Liver (tissue), 8 donors: ENCODE measurements at regions not wholly inside any gene's neighbourhood (a gene's known extent, or its start where the extent isn't known, plus 50 kb on each side); places are given as distances from the start of the nearest gene placed in this dataset.

ENCODE experiments used
- DNase-seq: peaks from one replicate; pipeline ENCODE4 v3.0.0-alpha.2; 2017; ENCODE audit warnings: low spot score
- H3K27ac ChIP-seq, 2 donors: one replicate each; pipeline ENCODE4 v1.7.0; 2013; ENCODE audit warnings: inconsistent platforms in 2 of 2, low read length in 2 of 2, control low read depth in 1 of 2, low read depth in 1 of 2, mild to moderate bottlenecking in 1 of 2
- H3K27me3 ChIP-seq, 4 donors: one replicate each; pipeline versions ENCODE4 v1.6.1 to v1.7.0; 2013; ENCODE audit warnings: low read length in 3 of 4, inconsistent platforms in 1 of 4, mild to moderate bottlenecking in 1 of 4, moderate library complexity in 1 of 4; ENCODE audit not compliant: control insufficient read depth in 4 of 4, insufficient read depth in 4 of 4
- H3K36me3 ChIP-seq, 4 donors: one replicate each; pipeline versions ENCODE4 v1.6.1 to v1.7.0; 2013; ENCODE audit warnings: low read length in 3 of 4, mild to moderate bottlenecking in 3 of 4, low read depth in 1 of 4, moderate library complexity in 1 of 4; ENCODE audit not compliant: control insufficient read depth in 4 of 4, insufficient read depth in 3 of 4
- H3K4me1 ChIP-seq, 4 donors: one replicate each; pipeline versions ENCODE4 v1.6.1 to v1.7.0; 2013; ENCODE audit warnings: low read length in 3 of 4, mild to moderate bottlenecking in 3 of 4, moderate library complexity in 1 of 4; ENCODE audit not compliant: control insufficient read depth in 4 of 4, insufficient read depth in 4 of 4
- H3K4me3 ChIP-seq, 3 donors: one replicate each; pipeline versions ENCODE4 v1.6.1 to v1.7.0; 2013; ENCODE audit warnings: low read length in 3 of 3, control low read depth in 1 of 3, low read depth in 1 of 3, mild to moderate bottlenecking in 1 of 3
- H3K9ac ChIP-seq, 2 donors: one replicate each; pipeline ENCODE4 v1.7.0; 2013; ENCODE audit warnings: low read length in 2 of 2, mild to moderate bottlenecking in 2 of 2, moderate library complexity in 2 of 2, control low read depth in 1 of 2, low read depth in 1 of 2
- H3K9me3 ChIP-seq, 4 donors: one replicate each; pipeline versions ENCODE4 v1.6.1 to v1.7.0; 2013; ENCODE audit warnings: low read length in 3 of 4; ENCODE audit not compliant: control insufficient read depth in 4 of 4
- ATF3 ChIP-seq: IDR thresholded peaks from 2 replicates; pipeline ENCODE4 v1.6.1; 2016; ENCODE audit warnings: antibody characterized with exemption
- CTCF ChIP-seq: fragments of 150-350 bp; IDR thresholded peaks from 2 replicates; pipeline ENCODE4 v1.5.1; 2017; ENCODE audit warnings: improper control_type of control experiment, low read depth, low read length; ENCODE audit not compliant: missing input control
- FOXA1 ChIP-seq: IDR thresholded peaks from 2 replicates; pipeline ENCODE4 v1.6.1; 2016; ENCODE audit warnings: antibody characterized with exemption
- FOXA2 ChIP-seq: IDR thresholded peaks from 2 replicates; pipeline ENCODE4 v1.6.1; 2016; ENCODE audit warnings: antibody characterized with exemption
- GABPA ChIP-seq, 2 donors: IDR thresholded peaks in 1 of 2; conservative IDR thresholded peaks in 1 of 2; 2 replicates each; pipeline ENCODE4 v1.6.1; 2016; ENCODE audit warnings: antibody characterized with exemption in 2 of 2, mild to moderate bottlenecking in 1 of 2, moderate library complexity in 1 of 2
- HNF4A ChIP-seq, 2 donors: conservative IDR thresholded peaks; 2 replicates each; pipeline ENCODE4 v1.6.1; 2016; ENCODE audit warnings: antibody characterized with exemption in 2 of 2, mild to moderate bottlenecking in 2 of 2
- HNF4G ChIP-seq: IDR thresholded peaks from 2 replicates; pipeline ENCODE4 v1.6.1; 2016; ENCODE audit warnings: antibody characterized with exemption
- JUND ChIP-seq, 2 donors: IDR thresholded peaks; 2 replicates each; pipeline ENCODE4 v1.6.1; 2016; ENCODE audit warnings: antibody characterized with exemption in 2 of 2
- RAD21 ChIP-seq, 2 donors: IDR thresholded peaks; 2 replicates each; pipeline ENCODE4 v1.6.1; 2016; ENCODE audit warnings: antibody characterized with exemption in 2 of 2, mild to moderate bottlenecking in 2 of 2
- REST ChIP-seq: IDR thresholded peaks from 2 replicates; pipeline ENCODE4 v1.6.1; 2016; ENCODE audit warnings: antibody characterized with exemption, mild to moderate bottlenecking
- RXRA ChIP-seq, 2 donors: IDR thresholded peaks; 2 replicates each; pipeline ENCODE4 v1.6.1; 2017 to 2018; ENCODE audit warnings: antibody characterized with exemption in 2 of 2, mild to moderate bottlenecking in 1 of 2
- SP1 ChIP-seq: IDR thresholded peaks from 2 replicates; pipeline ENCODE4 v1.6.1; 2018; ENCODE audit warnings: antibody characterized with exemption, mild to moderate bottlenecking
- TAF1 ChIP-seq: conservative IDR thresholded peaks from 2 replicates; pipeline ENCODE4 v1.6.1; 2016; ENCODE audit warnings: antibody characterized with exemption, mild to moderate bottlenecking
- YY1 ChIP-seq: IDR thresholded peaks from 2 replicates; pipeline ENCODE4 v1.6.1; 2016; ENCODE audit warnings: antibody characterized with exemption, mild to moderate bottlenecking
- ZBTB33 ChIP-seq: IDR thresholded peaks from 2 replicates; pipeline ENCODE4 v1.6.1; 2016; ENCODE audit warnings: antibody characterized with exemption
- WGBS: extraction: QIAGEN DNeasy Blood & Tissue Kit; methylation state at CpG from one replicate; pipeline ENCODE4 v1.1.7; 2013; 5-methylcytosine and 5-hydroxymethylcytosine counted together
- donor health status: healthy.
- donor health status: healthy.
- donor health status: healthy.
- donor health status: healthy.
- donor health status: healthy.

GRCh38 chr6:18674346-18674745 is 287.2 kb downstream of the RNF144B start:
- Histone ChIP-seq H3K4me1 (no peaks in the 10 kb centered on the region), H3K9ac (no peak overlapping the region), H3K27ac (no peak overlapping the region), H3K36me3 (no peaks in the 10 kb centered on the region), H3K27me3 (peaks cover 0 to 4% (median 0%) of the 10 kb centered on the region in 4 donors), H3K9me3 (peaks cover 0 to 6% (median 0%) of the 10 kb centered on the region in 4 donors), H3K4me3 (no peak overlapping the region)
- DNase-seq, result no peak
- no peak for TF ChIP-seq GABPA (IDR thresholded peaks at IDR 0.05 in 1 of 2, conservative IDR thresholded peaks at IDR 0.05 in 1 of 2)
- TF ChIP-seq RXRA (IDR thresholded peaks at IDR 0.05), result no peak
- TF ChIP-seq SP1, result no peak
- no peak for TF ChIP-seq ATF3
- TF ChIP-seq HNF4G, result no peak
- TF ChIP-seq YY1, result no peak
- TF ChIP-seq TAF1, result no peak
- no peak for TF ChIP-seq ZBTB33
- TF ChIP-seq HNF4A (conservative IDR thresholded peaks at IDR 0.05), result no peak
- no peak for TF ChIP-seq JUND (IDR thresholded peaks at IDR 0.05)
- no peak for TF ChIP-seq RAD21 (IDR thresholded peaks at IDR 0.05)

- Histone ChIP-seq H3K9ac (no peak overlapping the region), H3K27me3 (peaks cover 0 to 4% (median 0%) of the 10 kb centered on the region in 4 donors), H3K4me1 (peaks cover 0 to 4% (median 0%) of the 10 kb centered on the region in 4 donors), H3K9me3 (peaks cover 0 to 6% (median 0%) of the 10 kb centered on the region in 4 donors), H3K36me3 (no peaks in the 10 kb centered on the region), H3K4me3 (no peak overlapping the region), H3K27ac (no peak overlapping the region)
- TF ChIP-seq GABPA (IDR thresholded peaks at IDR 0.05 in 1 of 2, conservative IDR thresholded peaks at IDR 0.05 in 1 of 2) (no peak), FOXA2 (no peak), CTCF (no peak), JUND (IDR thresholded peaks at IDR 0.05) (no peak), ZBTB33 (no peak), YY1 (no peak), TAF1 (no peak), FOXA1 (no peak), HNF4G (no peak), REST (no peak), RAD21 (IDR thresholded peaks at IDR 0.05) (no peak), ATF3 (no peak), SP1 (no peak)
- 46% methylated on average over 2 of the region's 2 CpGs for WGBS
- no peak for DNase-seq
These were observed 288.7 kb downstream of the RNF144B start for GRCh38 chr6:18675881-18676280.
